ENCODE measurements at regions not wholly inside any gene's neighbourhood (a gene's known extent, or its start where the extent isn't known, plus 50 kb on each side); places are given as distances from the start of the nearest gene placed in this dataset.

DNA sequence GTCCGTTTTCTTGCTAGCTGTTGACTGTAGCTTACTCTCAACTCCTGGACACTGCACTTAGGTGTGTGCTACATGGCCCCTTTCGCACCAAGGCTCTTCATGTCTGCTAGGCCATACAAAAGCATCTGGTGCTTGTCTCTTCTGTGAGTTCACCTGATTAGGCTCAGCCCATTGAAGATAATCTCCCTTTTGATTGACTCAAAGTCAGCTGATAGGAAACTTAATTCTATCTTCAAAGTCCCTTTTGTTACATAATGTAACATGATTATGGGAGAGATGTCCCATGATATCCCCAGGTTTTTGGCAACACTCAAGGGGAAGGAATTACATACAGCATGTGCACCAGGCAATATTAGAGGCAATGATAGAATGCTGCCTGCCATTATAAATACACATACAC is 263.0 kb upstream of the JAG1 start:
- WGBS (ENCODE audit: low lambda C conversion rate): 15% methylated on average over 2 of the region's 2 CpGs
- Histone ChIP-seq H3K4me2 (ENCODE audit: low read depth, low read length) (no peak overlapping the region), H3K27ac (ENCODE audit: extremely low read length, insufficient read depth, low read length) (no peak overlapping the region), H3K9ac (ENCODE audit: insufficient read depth, low read depth, low read length) (no peak overlapping the region), H3K9me3 (ENCODE audit: low read length) (no peaks in the 10 kb centered on the region), H2AFZ (ENCODE audit: low read length) (no peak overlapping the region), H3K27me3 (ENCODE audit: control insufficient read depth in 1 of 2, insufficient read depth in 2 of 2, low read length in 2 of 2) (no peaks in the 10 kb centered on the region), H3K79me2 (ENCODE audit: insufficient read depth, low read length) (no peaks in the 10 kb centered on the region), H3K4me3 (replicated peaks in 1 of 3; ENCODE audit: insufficient read depth in 1 of 3, low read depth in 2 of 3, low read length in 3 of 3) (no peak overlapping the region), H4K20me1 (ENCODE audit: insufficient read depth, low read length) (no peaks in the 10 kb centered on the region), H3K36me3 (replicated peaks in 1 of 2; ENCODE audit: control insufficient read depth in 1 of 2, insufficient read depth in 2 of 2, low read length in 2 of 2) (no peaks in the 10 kb centered on the region), H3K4me1 (ENCODE audit: insufficient read depth, low read length) (no peaks in the 10 kb centered on the region)
- CTCF ChIA-PET (ENCODE audit: low intra/inter-chr PET ratio, low total read pairs): no interaction called here
- no peak for TF ChIP-seq ZNF460 (CRISPR knock-in tag; IDR thresholded peaks at IDR 0.05; ENCODE audit: borderline replicate concordance)
- no peak for TF ChIP-seq ZSCAN22 (CRISPR knock-in tag; IDR thresholded peaks at IDR 0.05)
- TF ChIP-seq NCOR1 (IDR thresholded peaks at IDR 0.05; ENCODE audit: borderline replicate concordance, low read length): no peak
- TF ChIP-seq ARID2 (CRISPR knock-in tag; IDR thresholded peaks at IDR 0.05; ENCODE audit: borderline replicate concordance): no peak
- no peak for DNase-seq (ENCODE audit: low spot score)
- intact Hi-C loops (cut with micrococcal nuclease; ENCODE audit: unreplicated experiment) (no loop called here), in situ Hi-C loops (cut with HindIII; ENCODE audit: extremely low pct_ligation_motif_present, low pct_unique_long_range_greater_than_20kb) (no loop called here)
- FAIRE-seq: no peak
- no peak for ATAC-seq
- POLR2A ChIA-PET: no interaction called here
- no TSS peak for BruUV-seq (replicated peaks)

DNA sequence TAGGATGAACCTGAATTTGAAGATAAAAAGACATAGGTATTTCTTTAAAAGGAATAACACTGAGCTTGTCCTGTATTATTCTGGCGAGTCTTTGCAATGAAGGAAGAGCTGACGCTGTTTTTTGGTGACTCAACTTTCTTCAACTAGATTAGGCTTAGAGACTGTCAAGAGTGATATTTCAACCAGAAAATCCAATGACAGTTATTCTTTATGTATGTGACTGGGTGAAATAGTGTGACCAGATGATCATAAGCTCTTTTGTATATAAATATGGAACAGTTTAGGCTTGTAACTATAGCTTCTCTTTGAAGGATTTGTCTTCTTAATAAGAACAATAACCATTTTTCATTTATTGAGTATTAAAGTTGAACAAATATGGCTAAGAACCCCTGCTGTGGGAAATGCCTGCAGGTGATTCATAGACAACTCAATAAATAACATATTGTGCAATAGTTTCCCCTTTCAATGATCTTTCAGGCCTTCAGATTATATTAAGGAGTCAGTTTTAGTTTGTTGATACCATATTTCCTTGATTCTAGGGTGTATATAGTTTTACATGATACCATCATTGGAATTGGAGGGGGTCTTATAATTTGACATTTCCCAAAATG is 265.6 kb upstream of the JAG1 start:
- DNase-seq (ENCODE audit: low spot score): no peak
- ChIA-PET CTCF (ENCODE audit: low intra/inter-chr PET ratio, low total read pairs) (no interaction called here), POLR2A (no interaction called here)
- Histone ChIP-seq H3K27me3 (ENCODE audit: control insufficient read depth in 1 of 2, insufficient read depth in 2 of 2, low read length in 2 of 2) (no peaks in the 10 kb centered on the region), H3K4me2 (ENCODE audit: low read depth, low read length) (no peak overlapping the region), H3K79me2 (ENCODE audit: insufficient read depth, low read length) (no peaks in the 10 kb centered on the region), H4K20me1 (ENCODE audit: insufficient read depth, low read length) (no peaks in the 10 kb centered on the region), H3K27ac (ENCODE audit: extremely low read length, insufficient read depth, low read length) (no peak overlapping the region), H3K9ac (ENCODE audit: insufficient read depth, low read depth, low read length) (no peak overlapping the region), H2AFZ (ENCODE audit: low read length) (no peak overlapping the region), H3K4me3 (replicated peaks in 1 of 3; ENCODE audit: insufficient read depth in 1 of 3, low read depth in 2 of 3, low read length in 3 of 3) (no peak overlapping the region), H3K36me3 (replicated peaks in 1 of 2; ENCODE audit: control insufficient read depth in 1 of 2, insufficient read depth in 2 of 2, low read length in 2 of 2) (no peaks in the 10 kb centered on the region), H3K9me3 (ENCODE audit: low read length) (no peaks in the 10 kb centered on the region), H3K4me1 (ENCODE audit: insufficient read depth, low read length) (no peaks in the 10 kb centered on the region)
- no peak for ATAC-seq
- intact Hi-C loops (cut with micrococcal nuclease; ENCODE audit: unreplicated experiment) (no loop called here), in situ Hi-C loops (cut with HindIII; ENCODE audit: extremely low pct_ligation_motif_present, low pct_unique_long_range_greater_than_20kb) (no loop called here)
- TF ChIP-seq CEBPB (IDR thresholded peaks at IDR 0.05; ENCODE audit: borderline replicate concordance, low read depth, low read length) (peak; percentile 88; the same call in 1 of the 2 replicates), CEBPG (CRISPR knock-in tag; IDR thresholded peaks at IDR 0.05) (peak; percentile 10; the same call in 1 of the 2 replicates), HNRNPH1 (optimal IDR thresholded peaks at IDR 0.05; ENCODE audit: low read depth, low read length) (no peak), RBFOX2 (IDR thresholded peaks at IDR 0.05; ENCODE audit: low read depth, low read length) (no peak)
- WGBS (ENCODE audit: low lambda C conversion rate): 58% methylated on average over 2 of the region's 2 CpGs
- no TSS peak for BruUV-seq (replicated peaks)
- FAIRE-seq: no peak
